ENCODE measurements at regions not wholly inside any gene's neighbourhood (a gene's known extent, or its start where the extent isn't known, plus 50 kb on each side); places are given as distances from the start of the nearest gene placed in this dataset.

- WGBS (ENCODE audit: low lambda C conversion rate), result 47% methylated on average over 4 of the region's 4 CpGs
Observed at GRCh38 chr10:29767968-29768367, 133.2 kb upstream of the SVIL start.

GRCh38 chr10:29766753-29767152 is 132.0 kb upstream of the SVIL start:
- H3K27ac ChIP-seq (ENCODE audit: extremely low read length, insufficient read depth, low read length), result no peak overlapping the region
- TF ChIP-seq ELF4 (CRISPR knock-in tag; IDR thresholded peaks at IDR 0.05; ENCODE audit: borderline replicate concordance), result no peak
- TF ChIP-seq ZNF275 (CRISPR knock-in tag; IDR thresholded peaks at IDR 0.05; ENCODE audit: borderline replicate concordance), result no peak
- TF ChIP-seq, protein P1, sequence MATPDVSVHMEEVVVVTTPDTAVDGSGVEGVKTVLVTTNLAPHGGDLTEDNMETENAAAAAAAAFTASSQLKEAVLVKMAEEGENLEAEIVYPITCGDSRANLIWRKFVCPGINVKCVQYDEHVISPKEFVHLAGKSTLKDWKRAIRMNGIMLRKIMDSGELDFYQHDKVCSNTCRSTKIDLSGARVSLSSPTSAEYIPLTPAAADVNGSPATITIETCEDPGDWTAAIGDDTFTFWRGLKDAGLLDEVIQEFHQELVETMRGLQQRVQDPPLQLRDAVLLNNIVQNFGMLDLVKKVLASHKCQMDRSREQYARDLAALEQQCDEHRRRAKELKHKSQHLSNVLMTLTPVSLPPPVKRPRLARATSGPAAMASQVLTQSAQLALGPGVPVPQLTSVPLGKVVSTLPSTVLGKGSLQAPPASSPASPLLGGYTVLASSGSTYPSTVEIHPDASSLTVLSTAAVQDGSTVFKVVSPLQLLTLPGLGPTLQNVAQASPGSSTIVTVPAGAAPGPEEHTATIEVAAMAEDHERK (CRISPR knock-in tag; IDR thresholded peaks at IDR 0.05; ENCODE audit: low read depth), result no peak
- TF ChIP-seq RCOR2 (CRISPR knock-in tag; IDR thresholded peaks at IDR 0.05), result no peak
- no peak for TF ChIP-seq ATF5 (CRISPR knock-in tag; IDR thresholded peaks at IDR 0.05; ENCODE audit: low read depth)
- no peak for TF ChIP-seq ZNF496 (CRISPR knock-in tag; IDR thresholded peaks at IDR 0.05; ENCODE audit: insufficient replicate concordance)
- TF ChIP-seq FOSL2 (CRISPR knock-in tag; IDR thresholded peaks at IDR 0.05), result no peak
- no peak for TF ChIP-seq ZNF724P (CRISPR knock-in tag; IDR thresholded peaks at IDR 0.05; ENCODE audit: borderline replicate concordance)
- no peak for TF ChIP-seq XRCC5 (optimal IDR thresholded peaks at IDR 0.05; ENCODE audit: low read length)
- TF ChIP-seq, protein P2, sequence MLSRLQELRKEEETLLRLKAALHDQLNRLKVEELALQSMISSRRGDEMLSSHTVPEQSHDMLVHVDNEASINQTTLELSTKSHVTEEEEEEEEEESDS (CRISPR knock-in tag; IDR thresholded peaks at IDR 0.05; ENCODE audit: borderline replicate concordance), result no peak
- TF ChIP-seq, protein P3, sequence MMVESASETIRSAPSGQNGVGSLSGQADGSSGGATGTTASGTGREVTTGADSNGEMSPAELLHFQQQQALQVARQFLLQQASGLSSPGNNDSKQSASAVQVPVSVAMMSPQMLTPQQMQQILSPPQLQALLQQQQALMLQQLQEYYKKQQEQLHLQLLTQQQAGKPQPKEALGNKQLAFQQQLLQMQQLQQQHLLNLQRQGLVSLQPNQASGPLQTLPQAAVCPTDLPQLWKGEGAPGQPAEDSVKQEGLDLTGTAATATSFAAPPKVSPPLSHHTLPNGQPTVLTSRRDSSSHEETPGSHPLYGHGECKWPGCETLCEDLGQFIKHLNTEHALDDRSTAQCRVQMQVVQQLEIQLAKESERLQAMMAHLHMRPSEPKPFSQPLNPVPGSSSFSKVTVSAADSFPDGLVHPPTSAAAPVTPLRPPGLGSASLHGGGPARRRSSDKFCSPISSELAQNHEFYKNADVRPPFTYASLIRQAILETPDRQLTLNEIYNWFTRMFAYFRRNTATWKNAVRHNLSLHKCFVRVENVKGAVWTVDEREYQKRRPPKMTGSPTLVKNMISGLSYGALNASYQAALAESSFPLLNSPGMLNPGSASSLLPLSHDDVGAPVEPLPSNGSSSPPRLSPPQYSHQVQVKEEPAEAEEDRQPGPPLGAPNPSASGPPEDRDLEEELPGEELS (CRISPR knock-in tag; IDR thresholded peaks at IDR 0.05), result no peak
- TF ChIP-seq, protein P4, sequence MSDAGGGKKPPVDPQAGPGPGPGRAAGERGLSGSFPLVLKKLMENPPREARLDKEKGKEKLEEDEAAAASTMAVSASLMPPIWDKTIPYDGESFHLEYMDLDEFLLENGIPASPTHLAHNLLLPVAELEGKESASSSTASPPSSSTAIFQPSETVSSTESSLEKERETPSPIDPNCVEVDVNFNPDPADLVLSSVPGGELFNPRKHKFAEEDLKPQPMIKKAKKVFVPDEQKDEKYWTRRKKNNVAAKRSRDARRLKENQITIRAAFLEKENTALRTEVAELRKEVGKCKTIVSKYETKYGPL (CRISPR knock-in tag; IDR thresholded peaks at IDR 0.05), result no peak

More at GRCh38 chr10:29767968-29768367, 133.2 kb upstream of the SVIL start:
- Histone ChIP-seq H3K4me1 (ENCODE audit: insufficient read depth, low read length) (no peaks in the 10 kb centered on the region), H3K27me3 (ENCODE audit: control insufficient read depth in 1 of 2, insufficient read depth in 2 of 2, low read length in 2 of 2) (no peaks in the 10 kb centered on the region), H4K20me1 (ENCODE audit: insufficient read depth, low read length) (no peaks in the 10 kb centered on the region), H3K9ac (ENCODE audit: insufficient read depth, low read depth, low read length) (no peak overlapping the region), H3K79me2 (ENCODE audit: insufficient read depth, low read length) (no peaks in the 10 kb centered on the region), H3K4me3 (replicated peaks in 1 of 3; ENCODE audit: insufficient read depth in 1 of 3, low read depth in 2 of 3, low read length in 3 of 3) (no peak overlapping the region), H3K9me3 (ENCODE audit: low read length) (no peaks in the 10 kb centered on the region), H2AFZ (ENCODE audit: low read length) (no peak overlapping the region), H3K4me2 (ENCODE audit: low read depth, low read length) (no peak overlapping the region), H3K27ac (ENCODE audit: extremely low read length, insufficient read depth, low read length) (no peak overlapping the region), H3K36me3 (replicated peaks in 1 of 2; ENCODE audit: control insufficient read depth in 1 of 2, insufficient read depth in 2 of 2, low read length in 2 of 2) (no peaks in the 10 kb centered on the region)
- DNase-seq (ENCODE audit: low spot score), result no peak
- no peak for ATAC-seq
- intact Hi-C loops (cut with micrococcal nuclease; ENCODE audit: unreplicated experiment), result no loop called here
- in situ Hi-C loops (cut with HindIII; ENCODE audit: extremely low pct_ligation_motif_present, low pct_unique_long_range_greater_than_20kb), result no loop called here
- ChIA-PET POLR2A (no interaction called here), CTCF (ENCODE audit: low intra/inter-chr PET ratio, low total read pairs) (no interaction called here)
- no peak for TF ChIP-seq JDP2 (CRISPR knock-in tag; IDR thresholded peaks at IDR 0.05; ENCODE audit: borderline replicate concordance)
- no peak for FAIRE-seq
- BruUV-seq (replicated peaks), result no TSS peak

More at GRCh38 chr10:29766753-29767152, 132.0 kb upstream of the SVIL start:
- ChIA-PET CTCF (ENCODE audit: low intra/inter-chr PET ratio, low total read pairs) (no interaction called here), POLR2A (no interaction called here)
- Histone ChIP-seq H4K20me1 (ENCODE audit: insufficient read depth, low read length) (no peaks in the 10 kb centered on the region), H3K79me2 (ENCODE audit: insufficient read depth, low read length) (no peaks in the 10 kb centered on the region), H3K4me1 (ENCODE audit: insufficient read depth, low read length) (peaks cover 6% of the 10 kb centered on the region), H3K4me3 (replicated peaks in 1 of 3; ENCODE audit: insufficient read depth in 1 of 3, low read depth in 2 of 3, low read length in 3 of 3) (no peak overlapping the region), H3K36me3 (replicated peaks in 1 of 2; ENCODE audit: control insufficient read depth in 1 of 2, insufficient read depth in 2 of 2, low read length in 2 of 2) (no peaks in the 10 kb centered on the region), H3K9me3 (ENCODE audit: low read length) (no peaks in the 10 kb centered on the region), H2AFZ (ENCODE audit: low read length) (no peak overlapping the region), H3K9ac (ENCODE audit: insufficient read depth, low read depth, low read length) (no peak overlapping the region), H3K27me3 (ENCODE audit: control insufficient read depth in 1 of 2, insufficient read depth in 2 of 2, low read length in 2 of 2) (no peaks in the 10 kb centered on the region), H3K4me2 (ENCODE audit: low read depth, low read length) (no peak overlapping the region)
- WGBS (ENCODE audit: low lambda C conversion rate), result 34% methylated on average over 3 of the region's 3 CpGs
- no peak for DNase-seq (ENCODE audit: low spot score)
- in situ Hi-C loops (cut with HindIII; ENCODE audit: extremely low pct_ligation_motif_present, low pct_unique_long_range_greater_than_20kb), result no loop called here
- no peak for FAIRE-seq
- BruUV-seq (replicated peaks), result no TSS peak
- no peak for ATAC-seq
- intact Hi-C loops (cut with micrococcal nuclease; ENCODE audit: unreplicated experiment), result no loop called here
